Lower leg skin (tissue), 3 donors: ENCODE measurements at regions not wholly inside any gene's neighbourhood (a gene's known extent, or its start where the extent isn't known, plus 50 kb on each side); places are given as distances from the start of the nearest gene placed in this dataset.

Experiments
- POLR2A ChIP-seq, 2 donors: fragments of 450-650 bp; IDR thresholded peaks; one replicate each; pipeline ENCODE4 v1.6.1; 2016 to 2017; ENCODE audit warnings: antibody characterized with exemption in 2 of 2, mild to moderate bottlenecking in 1 of 2, moderate library complexity in 1 of 2
- TF ChIP-seq, protein P1 (sequence below), 3 donors: fragments of 450-650 bp; IDR thresholded peaks; one replicate each; pipeline ENCODE4 v1.5.1; 2016; ENCODE audit warnings: antibody characterized with exemption in 3 of 3, mild to moderate bottlenecking in 3 of 3, moderate library complexity in 2 of 3

DNA sequence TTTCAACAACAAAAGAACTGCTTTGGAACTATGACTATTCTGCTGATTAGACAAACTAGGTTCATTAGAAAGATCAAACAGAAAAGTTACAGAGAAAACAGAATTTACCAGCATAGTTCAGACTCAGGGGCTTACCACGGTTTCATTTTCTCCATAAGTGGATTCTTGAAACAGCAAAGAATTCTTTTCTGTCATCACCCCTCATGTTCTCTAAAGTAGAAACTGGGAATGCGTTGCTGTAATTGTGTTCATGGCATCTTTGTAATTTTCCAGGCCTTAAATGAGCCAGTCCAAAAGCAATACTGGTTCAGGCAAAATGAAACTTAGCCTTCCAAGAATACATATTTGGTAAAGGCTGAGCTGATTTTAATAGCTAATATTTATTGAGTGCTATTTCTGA lies 287.8 kb downstream of the CHL1 start:
- TF ChIP-seq, protein P1, sequence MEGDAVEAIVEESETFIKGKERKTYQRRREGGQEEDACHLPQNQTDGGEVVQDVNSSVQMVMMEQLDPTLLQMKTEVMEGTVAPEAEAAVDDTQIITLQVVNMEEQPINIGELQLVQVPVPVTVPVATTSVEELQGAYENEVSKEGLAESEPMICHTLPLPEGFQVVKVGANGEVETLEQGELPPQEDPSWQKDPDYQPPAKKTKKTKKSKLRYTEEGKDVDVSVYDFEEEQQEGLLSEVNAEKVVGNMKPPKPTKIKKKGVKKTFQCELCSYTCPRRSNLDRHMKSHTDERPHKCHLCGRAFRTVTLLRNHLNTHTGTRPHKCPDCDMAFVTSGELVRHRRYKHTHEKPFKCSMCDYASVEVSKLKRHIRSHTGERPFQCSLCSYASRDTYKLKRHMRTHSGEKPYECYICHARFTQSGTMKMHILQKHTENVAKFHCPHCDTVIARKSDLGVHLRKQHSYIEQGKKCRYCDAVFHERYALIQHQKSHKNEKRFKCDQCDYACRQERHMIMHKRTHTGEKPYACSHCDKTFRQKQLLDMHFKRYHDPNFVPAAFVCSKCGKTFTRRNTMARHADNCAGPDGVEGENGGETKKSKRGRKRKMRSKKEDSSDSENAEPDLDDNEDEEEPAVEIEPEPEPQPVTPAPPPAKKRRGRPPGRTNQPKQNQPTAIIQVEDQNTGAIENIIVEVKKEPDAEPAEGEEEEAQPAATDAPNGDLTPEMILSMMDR (IDR thresholded peaks at IDR 0.05) = no peak
- TF ChIP-seq POLR2A (IDR thresholded peaks at IDR 0.05) = no peak
